NT2/D1 (cell line): ENCODE measurements at regions not wholly inside any gene's neighbourhood (a gene's known extent, or its start where the extent isn't known, plus 50 kb on each side); places are given as distances from the start of the nearest gene placed in this dataset.

Experiments used
- YY1 ChIP-seq: IDR thresholded peaks from 2 replicates; pipeline ENCODE4 v1.6.1; 2011; ENCODE audit not compliant: insufficient read length, insufficient read depth
- ZNF274 ChIP-seq: IDR thresholded peaks from 2 replicates; pipeline ENCODE4 v1.6.1; 2011; ENCODE audit warnings: mild to moderate bottlenecking, low read depth, low read length

DNA sequence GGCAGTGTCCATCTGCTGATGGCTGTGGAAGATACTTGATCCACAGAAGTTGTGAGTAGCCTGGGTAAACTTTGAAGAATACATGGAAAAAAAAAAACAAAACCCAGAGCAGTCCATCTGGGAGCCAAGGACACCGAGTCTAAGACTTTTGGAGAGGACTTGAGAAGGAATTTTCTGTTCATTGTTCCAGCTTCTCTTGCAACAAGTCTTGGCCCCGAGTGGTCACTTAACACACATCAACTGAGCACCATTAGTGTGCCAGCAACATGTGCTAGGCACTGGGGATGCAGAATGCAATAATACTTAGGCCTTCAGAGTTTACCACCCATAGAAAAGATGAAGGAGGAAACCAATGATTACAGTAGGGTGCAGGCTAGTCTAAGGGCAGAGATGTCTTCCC is 266.7 kb downstream of the EMP1 start:
- no peak for TF ChIP-seq YY1
- TF ChIP-seq ZNF274 = no peak
